Memory B cell (primary cell): ENCODE measurements at regions not wholly inside any gene's neighbourhood (a gene's known extent, or its start where the extent isn't known, plus 50 kb on each side); places are given as distances from the start of the nearest gene placed in this dataset.

Source experiments
- ATAC-seq: fragments of 150-1000 bp; cut with Tn5 transposase; 2 replicates; pipeline ENCODE4 v1.10.0; 2021; ENCODE audit warnings: low read depth, mild to moderate bottlenecking, moderate library complexity
- DNase-seq, 2 donors: peaks; one replicate each; pipeline ENCODE4 v3.0.0; 2022; ENCODE audit warnings: low spot score in 2 of 2
- H3K27ac Mint-ChIP-seq: one replicate; pipeline ENCODE4 v1.8.0; 2022; ENCODE audit warnings: mild to moderate bottlenecking, moderate library complexity, mixed read lengths
- H3K27me3 Mint-ChIP-seq: one replicate; pipeline ENCODE4 v1.8.0; 2022; ENCODE audit warnings: mixed read lengths
- H3K36me3 Mint-ChIP-seq: one replicate; pipeline ENCODE4 v1.8.0; 2022; ENCODE audit warnings: mild to moderate bottlenecking, mixed read lengths
- H3K4me1 Mint-ChIP-seq: one replicate; pipeline ENCODE4 v1.8.0; 2022; ENCODE audit warnings: mixed read lengths
- H3K4me3 Mint-ChIP-seq: one replicate; pipeline ENCODE4 v1.8.0; 2022; ENCODE audit warnings: mild to moderate bottlenecking, moderate library complexity, mixed read lengths
- H3K9me3 Mint-ChIP-seq: one replicate; pipeline ENCODE4 v1.8.0; 2022; ENCODE audit warnings: mixed read lengths

DNA sequence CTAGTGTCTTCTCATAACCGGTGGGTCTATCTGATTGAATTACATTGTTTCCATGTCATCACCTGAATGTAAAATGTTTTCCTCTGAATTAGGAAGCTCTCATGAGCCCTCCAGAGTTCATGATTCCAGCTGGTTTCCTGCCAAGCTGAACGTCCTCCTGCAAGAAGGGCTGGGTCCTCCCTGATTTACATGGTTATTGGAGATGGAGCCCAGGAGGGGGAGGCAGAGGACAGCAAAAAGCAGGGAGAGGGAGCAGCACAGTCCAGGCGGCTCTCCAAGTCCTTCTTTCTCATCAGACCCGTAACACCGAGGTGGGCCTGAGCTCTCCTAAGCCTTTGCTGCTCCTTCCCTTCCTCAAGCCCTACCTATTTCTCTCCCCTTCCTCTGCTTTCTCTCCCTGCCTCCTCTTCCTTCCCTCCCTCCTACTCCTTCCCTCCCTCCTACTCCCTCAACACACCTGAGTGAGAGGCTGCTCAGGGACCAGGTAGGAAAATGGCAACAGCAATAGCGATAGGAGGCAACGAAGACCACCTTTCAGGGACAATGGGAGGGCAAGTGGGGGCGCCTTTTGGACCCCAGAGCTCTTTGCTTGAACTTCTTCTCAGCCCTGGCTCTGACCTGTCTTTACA, 265.9 kb downstream of the PRDM2 start:
- Mint-ChIP-seq H3K4me3 (no peak overlapping the region), H3K4me1 (no peaks in the 10 kb centered on the region), H3K9me3 (peaks cover 2% of the 10 kb centered on the region), H3K27ac (no peak overlapping the region), H3K36me3 (no peaks in the 10 kb centered on the region), H3K27me3 (peaks cover 21% of the 10 kb centered on the region)
- no peak for DNase-seq
- no peak for ATAC-seq

DNA sequence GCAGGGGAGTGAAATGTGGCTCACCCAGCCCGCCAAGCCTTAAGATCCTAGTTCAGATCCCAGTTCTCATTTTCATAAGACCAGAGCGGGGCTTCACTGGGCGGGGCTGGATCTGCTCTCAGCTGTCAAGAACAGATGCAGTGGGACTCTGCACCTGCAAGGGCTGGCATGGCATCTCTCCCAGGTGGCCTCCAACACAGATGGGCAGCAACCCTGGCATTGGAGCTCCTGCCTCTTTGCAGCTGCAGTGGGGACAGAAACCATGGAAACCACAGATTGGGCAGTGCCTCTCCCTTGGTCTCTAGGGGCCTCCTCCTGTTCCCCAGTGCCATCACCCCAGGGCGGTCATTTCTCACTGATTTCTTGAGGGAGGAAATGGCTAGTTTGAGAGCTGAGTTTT, 267.7 kb downstream of the PRDM2 start:
- Mint-ChIP-seq H3K9me3 (peaks cover 8% of the 10 kb centered on the region), H3K27ac (no peak overlapping the region), H3K4me3 (no peak overlapping the region), H3K4me1 (no peaks in the 10 kb centered on the region), H3K36me3 (no peaks in the 10 kb centered on the region), H3K27me3 (peaks cover 15% of the 10 kb centered on the region)
- DNase-seq (no peak), ATAC-seq (no peak)

DNA sequence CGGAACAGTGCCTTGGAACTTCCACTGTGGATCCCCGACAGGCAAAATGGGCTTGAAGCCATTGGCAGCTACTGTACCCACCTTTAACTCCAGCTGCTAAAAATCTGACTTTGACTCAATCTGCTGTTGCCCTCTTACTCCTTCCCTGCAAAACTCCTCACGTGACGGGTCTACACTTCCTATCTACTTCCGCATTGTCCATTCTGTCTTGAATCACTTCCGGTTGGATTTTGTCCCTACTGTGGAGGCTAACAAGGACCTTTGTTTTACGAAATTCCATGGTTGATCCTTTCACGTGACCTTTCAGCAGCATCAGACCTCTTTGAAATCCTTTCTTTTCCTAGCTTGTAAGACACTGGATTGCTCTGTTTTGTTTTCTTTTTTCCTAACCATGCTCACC, 268.4 kb downstream of the PRDM2 start:
- ATAC-seq: no peak
- peaks cover 9% of the 10 kb centered on the region for H3K9me3 Mint-ChIP-seq
- H3K4me1 Mint-ChIP-seq: no peaks in the 10 kb centered on the region
- H3K36me3 Mint-ChIP-seq: no peaks in the 10 kb centered on the region
- H3K4me3 Mint-ChIP-seq: no peak overlapping the region
- H3K27ac Mint-ChIP-seq: no peak overlapping the region
- H3K27me3 Mint-ChIP-seq: peaks cover 17% of the 10 kb centered on the region
- DNase-seq: no peak

DNA sequence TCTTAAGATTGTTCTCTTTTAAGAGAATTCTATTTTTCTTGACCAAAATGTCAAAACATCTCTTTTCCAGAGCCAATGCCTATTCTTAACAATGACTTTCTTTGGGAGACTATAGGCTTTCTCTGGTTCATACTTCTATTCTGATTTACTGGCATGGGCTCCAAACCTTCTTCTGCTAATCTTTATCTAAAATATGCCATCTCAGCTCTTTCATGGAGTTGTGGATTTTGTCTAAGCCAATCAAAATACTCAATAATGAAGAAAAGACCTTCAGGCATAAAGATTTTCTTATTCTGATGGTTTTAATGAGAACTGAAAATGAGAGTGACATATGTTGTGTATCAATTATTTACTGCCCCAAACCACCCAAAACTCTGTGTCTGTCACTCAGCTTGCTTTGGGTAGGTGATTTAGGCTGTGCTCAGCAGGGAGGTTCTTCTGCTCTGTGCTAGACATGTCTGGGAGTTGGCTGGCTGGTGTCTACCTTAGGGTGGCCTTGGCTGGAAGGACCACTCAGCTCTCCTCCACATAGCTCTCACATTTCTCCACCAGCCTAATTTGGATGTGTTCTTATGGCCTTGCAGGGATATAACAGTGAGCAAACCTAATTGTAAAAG, 270.8 kb downstream of the PRDM2 start:
- DNase-seq: no peak
- peaks cover 9% of the 10 kb centered on the region for H3K9me3 Mint-ChIP-seq
- H3K36me3 Mint-ChIP-seq: no peaks in the 10 kb centered on the region
- H3K27me3 Mint-ChIP-seq: peaks cover 18% of the 10 kb centered on the region
- H3K4me1 Mint-ChIP-seq: no peaks in the 10 kb centered on the region
- no peak for ATAC-seq
- H3K27ac Mint-ChIP-seq: no peak overlapping the region
- no peak overlapping the region for H3K4me3 Mint-ChIP-seq

DNA sequence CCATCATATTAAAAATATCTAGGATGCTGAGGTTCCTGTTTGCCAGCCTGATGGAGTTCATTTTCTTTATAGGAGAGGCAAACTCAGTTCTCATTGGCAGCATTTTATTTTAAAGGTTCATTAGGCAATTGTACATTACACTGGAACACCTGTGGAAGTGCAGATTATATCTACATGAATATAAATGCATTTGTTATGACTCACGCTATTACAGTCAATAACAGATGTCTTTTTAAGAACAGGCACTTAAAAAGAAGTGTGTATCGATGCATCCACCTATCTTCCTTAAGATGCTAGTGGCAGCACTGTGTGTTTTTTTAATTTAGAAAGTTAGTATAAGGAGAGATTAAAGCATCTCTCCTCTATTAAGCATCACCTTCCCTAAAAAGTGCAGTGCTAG, 276.5 kb downstream of the PRDM2 start:
- no peaks in the 10 kb centered on the region for H3K36me3 Mint-ChIP-seq
- H3K27ac Mint-ChIP-seq: no peak overlapping the region

DNA sequence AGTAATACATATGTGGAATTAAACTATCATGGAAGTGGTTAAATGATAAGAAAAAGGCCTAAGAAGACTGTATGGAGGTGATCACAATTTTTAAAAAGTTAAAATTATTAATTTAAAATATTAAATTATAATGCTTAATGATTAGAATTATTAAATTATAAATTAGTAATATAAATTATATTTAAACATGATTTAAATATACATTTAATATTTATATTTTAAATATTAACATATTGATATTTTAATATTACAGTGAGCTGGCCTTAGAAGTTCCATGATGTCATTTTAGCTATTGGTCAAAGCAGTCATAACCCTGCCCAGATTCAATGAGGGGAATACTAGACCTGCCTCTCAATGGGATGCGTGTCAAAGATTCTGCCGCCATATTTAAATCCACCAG, 281.2 kb downstream of the PRDM2 start:
- Mint-ChIP-seq H3K27ac (no peak overlapping the region), H3K4me1 (no peaks in the 10 kb centered on the region), H3K9me3 (peaks cover 4% of the 10 kb centered on the region), H3K4me3 (no peak overlapping the region), H3K36me3 (no peaks in the 10 kb centered on the region), H3K27me3 (peaks cover 3% of the 10 kb centered on the region)
- no peak for ATAC-seq
- DNase-seq: no peak

More for the DNA sequence above, 276.5 kb downstream of the PRDM2 start:
- DNase-seq (no peak), ATAC-seq (no peak)
- peaks cover 12% of the 10 kb centered on the region for H3K27me3 Mint-ChIP-seq
- H3K4me3 Mint-ChIP-seq: no peak overlapping the region
- no peaks in the 10 kb centered on the region for H3K4me1 Mint-ChIP-seq
- peaks cover 8% of the 10 kb centered on the region for H3K9me3 Mint-ChIP-seq

DNA sequence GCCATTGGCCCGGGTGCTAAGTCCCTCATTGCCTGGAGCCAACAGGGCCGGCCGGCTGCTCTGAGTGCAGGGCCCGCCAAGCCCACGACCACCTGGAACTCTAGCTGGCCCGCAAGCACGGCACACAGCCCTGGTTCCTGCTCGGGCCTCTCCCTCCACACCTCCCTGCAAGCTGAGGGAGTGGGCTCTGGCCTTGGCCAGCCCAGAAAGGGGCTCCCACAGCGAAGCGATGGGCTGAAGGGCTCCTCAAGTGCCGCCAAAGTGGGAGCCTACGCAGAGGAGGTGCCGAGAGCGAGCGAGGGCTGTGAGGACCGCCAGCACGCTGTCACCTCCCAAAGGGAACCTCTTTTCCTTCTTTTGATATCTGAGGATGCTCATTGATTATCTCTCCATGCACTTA, 283.4 kb downstream of the PRDM2 start:
- no peaks in the 10 kb centered on the region for H3K36me3 Mint-ChIP-seq
- no peak overlapping the region for H3K27ac Mint-ChIP-seq
- H3K9me3 Mint-ChIP-seq: peaks cover 6% of the 10 kb centered on the region
- no peak overlapping the region for H3K4me3 Mint-ChIP-seq
- no peak for DNase-seq
- H3K4me1 Mint-ChIP-seq: no peaks in the 10 kb centered on the region
- no peak for ATAC-seq
- peaks cover 3% of the 10 kb centered on the region for H3K27me3 Mint-ChIP-seq

DNA sequence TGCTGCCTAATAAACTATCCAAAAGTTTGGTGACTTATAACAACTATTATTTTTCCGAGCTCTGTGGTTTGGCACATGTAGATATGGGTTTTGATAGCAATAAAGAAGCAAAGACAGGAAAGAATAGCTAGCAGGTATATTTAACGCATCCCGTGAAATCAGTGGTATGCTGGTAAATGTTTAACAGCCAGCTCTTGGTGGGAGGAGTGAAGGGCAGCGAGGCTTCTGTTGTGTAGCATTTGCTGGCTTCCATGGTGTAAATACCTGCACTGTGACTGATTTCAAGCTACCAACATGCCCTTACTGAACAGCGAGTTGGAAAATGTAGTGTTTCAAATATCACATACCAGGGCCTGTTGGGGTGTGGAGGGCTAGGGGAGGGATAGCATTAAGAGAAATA, 291.0 kb downstream of the PRDM2 start:
- Mint-ChIP-seq H3K4me3 (no peak overlapping the region), H3K27ac (no peak overlapping the region), H3K4me1 (no peaks in the 10 kb centered on the region), H3K36me3 (no peaks in the 10 kb centered on the region), H3K9me3 (peaks cover 7% of the 10 kb centered on the region), H3K27me3 (peaks cover 15% of the 10 kb centered on the region)
- DNase-seq: no peak
- no peak for ATAC-seq

DNA sequence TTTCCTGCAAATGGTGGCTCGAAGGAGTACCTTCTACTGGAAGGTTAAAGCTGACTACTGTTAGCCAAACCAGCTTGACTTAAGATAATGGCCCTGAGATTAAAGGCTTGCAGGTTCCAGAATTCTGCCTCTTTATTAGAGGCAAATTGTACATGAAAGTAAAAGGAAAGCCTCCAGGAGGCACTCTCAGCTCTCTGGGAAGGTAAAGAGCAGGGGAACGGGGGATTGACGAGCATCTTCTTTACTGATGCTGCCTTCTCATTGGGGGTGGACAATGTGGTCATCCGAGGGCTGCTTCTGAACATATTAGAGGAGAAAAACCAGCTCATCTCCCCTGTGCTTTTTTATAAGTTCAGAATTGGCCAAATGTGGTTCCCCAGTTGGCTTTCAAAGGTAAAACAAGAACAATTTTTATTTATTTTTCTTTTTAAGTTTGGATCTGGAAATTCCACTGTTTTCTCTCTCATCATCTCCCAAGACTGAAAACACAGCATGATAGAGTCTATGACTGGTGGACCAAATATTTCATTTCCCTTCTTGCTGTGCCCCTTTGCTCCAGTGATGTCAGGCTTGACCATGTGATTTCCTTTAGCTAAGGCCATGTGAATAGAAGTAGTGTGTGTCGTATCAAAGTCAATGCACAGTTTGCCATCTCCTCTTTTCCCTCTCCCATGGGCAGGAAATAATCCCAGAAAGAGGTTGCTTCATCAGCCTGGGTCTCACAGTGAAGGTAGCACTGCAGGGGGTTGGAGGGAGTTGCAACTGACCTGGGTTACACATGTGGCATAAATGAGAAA, 292.7 kb downstream of the PRDM2 start:
- H3K27ac Mint-ChIP-seq: no peak overlapping the region
- peaks cover 17% of the 10 kb centered on the region for H3K27me3 Mint-ChIP-seq
- H3K36me3 Mint-ChIP-seq: no peaks in the 10 kb centered on the region
- no peak for DNase-seq
- no peaks in the 10 kb centered on the region for H3K4me1 Mint-ChIP-seq
- no peak for ATAC-seq
- H3K4me3 Mint-ChIP-seq: no peak overlapping the region
- H3K9me3 Mint-ChIP-seq: peaks cover 11% of the 10 kb centered on the region

DNA sequence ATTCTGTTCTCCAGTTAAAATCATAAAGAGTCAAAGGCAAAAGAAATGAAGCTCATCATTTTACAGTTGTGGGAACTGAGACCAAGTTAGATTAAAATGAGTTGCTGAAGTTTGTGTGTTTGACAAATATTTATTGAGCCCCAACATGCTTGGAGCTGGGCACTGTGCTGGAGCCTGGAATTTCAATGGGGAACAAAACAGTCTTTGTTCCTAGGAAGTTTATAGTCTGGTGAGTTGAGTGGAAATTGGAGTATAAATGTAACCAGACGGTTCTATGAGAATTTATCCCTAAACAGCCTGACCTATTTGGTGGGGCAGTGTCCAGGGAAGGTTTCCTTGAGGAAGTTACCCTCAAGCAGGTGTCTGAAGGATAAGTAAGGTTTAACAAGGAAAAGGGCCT, 294.4 kb downstream of the PRDM2 start:
- no peak for DNase-seq
- H3K36me3 Mint-ChIP-seq: no peaks in the 10 kb centered on the region
- H3K4me1 Mint-ChIP-seq: no peaks in the 10 kb centered on the region
- H3K4me3 Mint-ChIP-seq: no peak overlapping the region
- peaks cover 19% of the 10 kb centered on the region for H3K27me3 Mint-ChIP-seq
- H3K9me3 Mint-ChIP-seq: peaks cover 15% of the 10 kb centered on the region
- ATAC-seq: no peak
- no peak overlapping the region for H3K27ac Mint-ChIP-seq

DNA sequence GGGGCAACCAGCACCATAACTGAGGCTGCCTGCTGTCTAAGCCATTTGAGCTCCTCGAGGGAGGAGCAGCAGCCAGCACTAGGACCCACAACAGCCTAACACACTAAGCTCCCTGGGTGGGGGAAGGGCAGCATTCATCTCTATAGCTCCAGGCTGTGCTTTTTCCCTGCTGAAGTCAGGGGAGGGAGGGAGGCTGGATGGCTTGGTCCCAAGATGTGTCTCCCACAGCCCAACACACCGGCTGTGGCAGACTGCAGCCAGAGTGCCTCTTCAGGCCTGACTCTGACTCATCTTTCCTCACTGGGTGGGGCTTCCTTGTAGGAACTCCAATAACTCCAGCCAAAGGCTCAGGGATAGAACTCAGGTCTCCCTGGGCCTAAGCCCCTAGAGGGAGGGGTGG, 296.3 kb downstream of the PRDM2 start:
- DNase-seq: no peak

DNA sequence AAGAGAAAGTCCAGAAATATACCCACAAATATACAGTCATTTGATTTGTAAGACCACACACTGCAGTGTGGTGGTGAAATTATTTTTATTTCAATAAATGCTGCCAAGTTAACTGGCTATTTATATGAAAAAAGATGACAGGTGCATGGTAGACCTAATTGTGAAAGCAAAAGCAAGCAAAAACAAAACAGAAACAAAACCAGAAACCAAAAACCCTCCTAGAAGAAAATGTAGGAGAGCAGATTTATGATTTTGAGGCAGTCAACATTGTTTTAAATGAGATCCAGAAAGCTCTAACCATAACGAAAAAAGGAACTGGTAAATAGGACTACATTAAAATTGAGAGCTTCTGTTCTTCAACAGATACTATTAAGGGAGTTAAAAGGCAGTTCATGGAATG, 303.6 kb downstream of the PRDM2 start:
- Mint-ChIP-seq H3K27me3 (no peaks in the 10 kb centered on the region), H3K4me1 (no peaks in the 10 kb centered on the region), H3K4me3 (no peak overlapping the region), H3K9me3 (peaks cover 19% of the 10 kb centered on the region), H3K36me3 (no peaks in the 10 kb centered on the region), H3K27ac (no peak overlapping the region)
- ATAC-seq (no peak), DNase-seq (no peak)

More for the DNA sequence above, 296.3 kb downstream of the PRDM2 start:
- Mint-ChIP-seq H3K27ac (no peak overlapping the region), H3K9me3 (peaks cover 25% of the 10 kb centered on the region), H3K4me1 (no peaks in the 10 kb centered on the region), H3K36me3 (no peaks in the 10 kb centered on the region), H3K4me3 (no peak overlapping the region), H3K27me3 (peaks cover 18% of the 10 kb centered on the region)
- no peak for ATAC-seq

DNA sequence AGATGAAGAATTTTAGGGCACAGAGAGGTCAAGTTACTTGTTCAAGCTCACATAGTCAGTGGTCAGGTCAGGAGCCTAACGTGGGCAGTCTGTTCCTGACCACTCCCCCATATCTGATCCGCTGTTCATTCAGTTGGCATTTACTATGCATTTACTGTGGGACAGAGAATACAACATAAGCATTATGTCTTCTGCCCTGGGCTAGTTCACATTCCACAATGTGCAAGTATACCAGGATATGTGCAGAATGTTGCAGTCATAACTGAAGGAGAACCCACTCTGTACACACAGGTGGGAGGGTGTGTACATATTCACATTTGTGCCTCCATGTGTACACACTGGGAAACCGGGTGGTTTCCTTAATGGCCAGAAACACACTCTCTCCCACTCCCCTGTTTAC, 309.6 kb downstream of the PRDM2 start:
- H3K27ac Mint-ChIP-seq: no peak overlapping the region
- ATAC-seq (no peak), DNase-seq (no peak)
- no peak overlapping the region for H3K4me3 Mint-ChIP-seq
- no peaks in the 10 kb centered on the region for H3K4me1 Mint-ChIP-seq
- no peaks in the 10 kb centered on the region for H3K36me3 Mint-ChIP-seq
- H3K9me3 Mint-ChIP-seq: peaks cover 5% of the 10 kb centered on the region
- peaks cover 2% of the 10 kb centered on the region for H3K27me3 Mint-ChIP-seq

DNA sequence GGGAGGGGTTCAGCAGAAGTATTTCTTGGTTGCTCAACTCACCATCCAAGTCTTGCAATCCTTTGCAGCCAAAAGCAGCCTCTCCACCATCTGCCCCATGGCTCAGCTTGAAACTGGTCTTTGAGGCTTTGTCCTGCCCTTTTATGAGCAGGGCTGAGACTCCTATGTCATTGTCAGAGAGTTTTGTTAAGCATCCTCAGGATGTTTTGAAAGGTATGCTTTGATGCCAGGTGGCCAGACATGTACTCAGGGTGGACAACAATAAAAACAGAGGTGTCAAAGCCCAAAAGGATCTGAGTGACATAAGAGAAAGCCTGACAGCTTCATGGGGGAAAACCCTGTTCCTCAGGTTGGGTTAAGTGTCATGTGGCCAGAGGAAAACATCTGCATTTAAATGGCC, 310.5 kb downstream of the PRDM2 start:
- Mint-ChIP-seq H3K9me3 (peaks cover 5% of the 10 kb centered on the region), H3K4me3 (no peak overlapping the region), H3K36me3 (no peaks in the 10 kb centered on the region), H3K4me1 (no peaks in the 10 kb centered on the region), H3K27me3 (peaks cover 2% of the 10 kb centered on the region), H3K27ac (no peak overlapping the region)
- ATAC-seq: no peak
- no peak for DNase-seq
